GM23338 (cell line): ENCODE measurements at regions not wholly inside any gene's neighbourhood (a gene's known extent, or its start where the extent isn't known, plus 50 kb on each side); places are given as distances from the start of the nearest gene placed in this dataset.

Experiments used
- ATAC-seq: fragments of 200-7000 bp; cut with Tn5 transposase; 3 replicates; pipeline ENCODE4 v1.9.1; 2020
- DNase-seq: peaks from one replicate; pipeline ENCODE4 v3.0.0-alpha.2; 2015; ENCODE audit warnings: low spot score
- H2AFZ ChIP-seq: fragments of 200-600 bp; sonication (generic); 2 replicates; pipeline ENCODE4 v1.8.0; 2016; ENCODE audit warnings: antibody characterized with exemption, mild to moderate bottlenecking, moderate library complexity
- H3F3A ChIP-seq: fragments of 200-600 bp; sonication (generic); replicated peaks from 2 replicates; pipeline ENCODE4 v1.8.0; 2017; ENCODE audit warnings: antibody characterized with exemption, mixed run types, low read depth
- H3K27ac ChIP-seq: fragments of 200-600 bp; sonication (generic); 2 replicates; pipeline ENCODE4 v1.6.1; 2016; ENCODE audit warnings: low read depth
- H3K27me3 ChIP-seq: fragments of 200-600 bp; sonication (generic); 2 replicates; pipeline ENCODE4 v1.8.0; 2016; ENCODE audit warnings: mild to moderate bottlenecking, mixed run types, moderate library complexity; ENCODE audit not compliant: insufficient read depth
- H3K36me3 ChIP-seq: fragments of 200-600 bp; sonication (generic); 2 replicates; pipeline ENCODE4 v1.8.0; 2016; ENCODE audit warnings: mild to moderate bottlenecking; ENCODE audit not compliant: insufficient read depth
- H3K4me1 ChIP-seq: fragments of 200-600 bp; sonication (generic); 2 replicates; pipeline ENCODE4 v1.8.0; 2016; ENCODE audit warnings: mild to moderate bottlenecking, moderate library complexity; ENCODE audit not compliant: insufficient read depth
- H3K4me2 ChIP-seq: fragments of 200-600 bp; sonication (generic); 2 replicates; pipeline ENCODE4 v1.7.1; 2017; ENCODE audit warnings: mixed run types
- H3K4me3 ChIP-seq: fragments of 200-600 bp; sonication (generic); 2 replicates; pipeline ENCODE4 v1.6.1; 2016; ENCODE audit warnings: mixed run types
- H3K79me2 ChIP-seq: fragments of 200-600 bp; sonication (generic); replicated peaks from 2 replicates; pipeline ENCODE4 v1.8.0; 2017; ENCODE audit warnings: mild to moderate bottlenecking; ENCODE audit not compliant: insufficient read depth
- H3K9me2 ChIP-seq: fragments of 200-600 bp; sonication (generic); 2 replicates; pipeline ENCODE4 v1.8.0; 2017; ENCODE audit not compliant: insufficient read depth
- H4K20me1 ChIP-seq: fragments of 200-600 bp; sonication (generic); replicated peaks from 2 replicates; pipeline ENCODE4 v1.8.0; 2017; ENCODE audit warnings: mild to moderate bottlenecking; ENCODE audit not compliant: insufficient read depth
- H3K27ac Mint-ChIP-seq: 2 replicates; pipeline ENCODE4 v1.8.0; 2020; ENCODE audit warnings: inconsistent platforms, mild to moderate bottlenecking, moderate library complexity, mixed read lengths
- H3K27me3 Mint-ChIP-seq: 3 replicates; pipeline ENCODE4 v1.8.0; 2022; ENCODE audit warnings: low read depth, mild to moderate bottlenecking, moderate library complexity, mixed read lengths, inconsistent platforms; ENCODE audit not compliant: insufficient read depth, poor library complexity
- H3K36me3 Mint-ChIP-seq: 3 replicates; pipeline ENCODE4 v1.8.0; 2021; ENCODE audit warnings: low read depth, mild to moderate bottlenecking, inconsistent platforms, moderate library complexity, mixed read lengths
- H3K4me1 Mint-ChIP-seq: 3 replicates; pipeline ENCODE4 v1.8.0; 2020; ENCODE audit warnings: mild to moderate bottlenecking, inconsistent platforms, mixed read lengths
- H3K4me3 Mint-ChIP-seq: 3 replicates; pipeline ENCODE4 v1.8.0; 2021; ENCODE audit warnings: moderate library complexity, mild to moderate bottlenecking, inconsistent platforms, mixed read lengths
- H3K9me3 Mint-ChIP-seq: 3 replicates; pipeline ENCODE4 v1.8.0; 2020; ENCODE audit warnings: moderate library complexity, mild to moderate bottlenecking, inconsistent platforms, mixed read lengths
- CREB1 ChIP-seq: fragments of 250-450 bp; sonication (Bioruptor Pico); IDR thresholded peaks from 2 replicates; pipeline ENCODE4 v1.5.0; 2020; ENCODE audit warnings: low read depth, mild to moderate bottlenecking, moderate library complexity
- ETS1 ChIP-seq: IDR thresholded peaks from 2 replicates; pipeline ENCODE4 v1.6.1; 2016; ENCODE audit warnings: antibody characterized with exemption
- EZH2 ChIP-seq: fragments of 200-600 bp; sonication (generic); IDR thresholded peaks from one replicate; pipeline ENCODE4 v1.8.0; 2017; ENCODE audit warnings: antibody characterized with exemption, mild to moderate bottlenecking, low read depth; ENCODE audit not compliant: unreplicated experiment
- JUNB ChIP-seq: IDR thresholded peaks from one replicate; pipeline ENCODE4 v1.6.1; 2016; ENCODE audit warnings: antibody characterized with exemption; ENCODE audit not compliant: unreplicated experiment
- NANOG ChIP-seq: IDR thresholded peaks from 2 replicates; pipeline ENCODE4 v1.6.1; 2016; ENCODE audit warnings: antibody characterized with exemption, borderline replicate concordance
- POLR2AphosphoS5 ChIP-seq: IDR thresholded peaks from 2 replicates; pipeline ENCODE4 v1.6.1; 2016; ENCODE audit warnings: antibody characterized with exemption, low read depth
- REST ChIP-seq: IDR thresholded peaks from one replicate; pipeline ENCODE4 v1.6.1; 2018; ENCODE audit warnings: antibody characterized with exemption; ENCODE audit not compliant: unreplicated experiment
- ZNF331 ChIP-seq: fragments of 250-450 bp; sonication (Bioruptor Pico); IDR thresholded peaks from 2 replicates; pipeline ENCODE4 v1.5.0; 2020; ENCODE audit warnings: low read depth, mild to moderate bottlenecking, moderate library complexity
- ZNF462 ChIP-seq: fragments of 250-450 bp; sonication (Bioruptor Pico); IDR thresholded peaks from 2 replicates; pipeline ENCODE4 v1.5.0; 2020; ENCODE audit warnings: mild to moderate bottlenecking, moderate library complexity

GRCh38 chr1:168431882-168432281, 111.9 kb downstream of the XCL2 start (continued):
- TF ChIP-seq REST (no peak), ZNF331 (CRISPR knock-in tag) (no peak), POLR2AphosphoS5 (no peak), EZH2 (no peak), JUNB (no peak), ETS1 (no peak)

- H3K27ac Mint-ChIP-seq, result no peak overlapping the region
- H3K9me2 ChIP-seq, result peaks cover 5% of the 10 kb centered on the region; the same call in 1 of the 2 replicates
- no peaks in the 10 kb centered on the region for H3F3A ChIP-seq
- no peak; the same call in 2 of the 3 replicates for ATAC-seq
- no peak overlapping the region for H3K27ac ChIP-seq
- DNase-seq, result no peak
- no peak overlapping the region for H3K4me3 ChIP-seq
- no peaks in the 10 kb centered on the region for H3K79me2 ChIP-seq
- H3K4me2 ChIP-seq, result no peak overlapping the region
- no peaks in the 10 kb centered on the region; the same call in 2 of the 3 replicates for H3K9me3 Mint-ChIP-seq
- no peaks in the 10 kb centered on the region for H3K36me3 ChIP-seq
- H2AFZ ChIP-seq, result no peak overlapping the region
- peaks cover 4% of the 10 kb centered on the region for H3K27me3 Mint-ChIP-seq
- H3K4me1 ChIP-seq, result peaks cover 17% of the 10 kb centered on the region
- H3K4me1 Mint-ChIP-seq, result peaks cover 10% of the 10 kb centered on the region
- TF ChIP-seq ZNF462 (CRISPR knock-in tag), result no peak
- no peak for TF ChIP-seq POLR2AphosphoS5
- TF ChIP-seq REST, result no peak
- TF ChIP-seq CREB1 (CRISPR knock-in tag), result no peak
- no peak for TF ChIP-seq NANOG
- H3K4me3 Mint-ChIP-seq, result no peak overlapping the region
- no peaks in the 10 kb centered on the region for H4K20me1 ChIP-seq
- H3K36me3 Mint-ChIP-seq, result no peaks in the 10 kb centered on the region
- no peaks in the 10 kb centered on the region for H3K27me3 ChIP-seq
Measured at GRCh38 chr1:168430321-168430720, 113.5 kb downstream of the XCL2 start.
